ENCODE measurements at regions not wholly inside any gene's neighbourhood (a gene's known extent, or its start where the extent isn't known, plus 50 kb on each side); places are given as distances from the start of the nearest gene placed in this dataset.

DNA sequence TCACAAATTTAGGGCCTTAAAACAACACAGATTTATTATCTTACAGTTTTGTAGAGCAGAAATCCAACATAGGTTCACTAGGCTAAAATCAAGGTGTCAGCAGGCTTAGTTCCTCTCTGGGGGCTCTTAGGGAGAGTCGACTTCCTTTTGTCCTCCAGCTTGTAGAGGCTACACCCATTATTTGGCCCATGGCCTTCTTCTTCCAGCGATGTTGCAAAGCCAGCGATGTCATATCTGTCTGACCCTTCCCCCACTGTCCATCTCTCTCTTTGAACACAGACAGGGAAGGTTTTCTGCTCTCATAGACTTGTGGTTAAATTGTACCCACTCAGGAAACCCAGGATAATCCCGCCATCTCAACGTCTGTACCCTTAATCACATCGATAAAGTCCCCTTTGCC lies 60.3 kb upstream of the SHB start:
- TF ChIP-seq, protein P1, sequence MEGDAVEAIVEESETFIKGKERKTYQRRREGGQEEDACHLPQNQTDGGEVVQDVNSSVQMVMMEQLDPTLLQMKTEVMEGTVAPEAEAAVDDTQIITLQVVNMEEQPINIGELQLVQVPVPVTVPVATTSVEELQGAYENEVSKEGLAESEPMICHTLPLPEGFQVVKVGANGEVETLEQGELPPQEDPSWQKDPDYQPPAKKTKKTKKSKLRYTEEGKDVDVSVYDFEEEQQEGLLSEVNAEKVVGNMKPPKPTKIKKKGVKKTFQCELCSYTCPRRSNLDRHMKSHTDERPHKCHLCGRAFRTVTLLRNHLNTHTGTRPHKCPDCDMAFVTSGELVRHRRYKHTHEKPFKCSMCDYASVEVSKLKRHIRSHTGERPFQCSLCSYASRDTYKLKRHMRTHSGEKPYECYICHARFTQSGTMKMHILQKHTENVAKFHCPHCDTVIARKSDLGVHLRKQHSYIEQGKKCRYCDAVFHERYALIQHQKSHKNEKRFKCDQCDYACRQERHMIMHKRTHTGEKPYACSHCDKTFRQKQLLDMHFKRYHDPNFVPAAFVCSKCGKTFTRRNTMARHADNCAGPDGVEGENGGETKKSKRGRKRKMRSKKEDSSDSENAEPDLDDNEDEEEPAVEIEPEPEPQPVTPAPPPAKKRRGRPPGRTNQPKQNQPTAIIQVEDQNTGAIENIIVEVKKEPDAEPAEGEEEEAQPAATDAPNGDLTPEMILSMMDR (IDR thresholded peaks at IDR 0.05), result no peak
- TF ChIP-seq, protein P2, sequence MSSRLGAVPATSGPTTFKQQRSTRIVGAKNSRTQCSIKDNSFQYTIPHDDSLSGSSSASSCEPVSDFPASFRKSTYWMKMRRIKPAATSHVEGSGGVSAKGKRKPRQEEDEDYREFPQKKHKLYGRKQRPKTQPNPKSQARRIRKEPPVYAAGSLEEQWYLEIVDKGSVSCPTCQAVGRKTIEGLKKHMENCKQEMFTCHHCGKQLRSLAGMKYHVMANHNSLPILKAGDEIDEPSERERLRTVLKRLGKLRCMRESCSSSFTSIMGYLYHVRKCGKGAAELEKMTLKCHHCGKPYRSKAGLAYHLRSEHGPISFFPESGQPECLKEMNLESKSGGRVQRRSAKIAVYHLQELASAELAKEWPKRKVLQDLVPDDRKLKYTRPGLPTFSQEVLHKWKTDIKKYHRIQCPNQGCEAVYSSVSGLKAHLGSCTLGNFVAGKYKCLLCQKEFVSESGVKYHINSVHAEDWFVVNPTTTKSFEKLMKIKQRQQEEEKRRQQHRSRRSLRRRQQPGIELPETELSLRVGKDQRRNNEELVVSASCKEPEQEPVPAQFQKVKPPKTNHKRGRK (CRISPR knock-in tag; IDR thresholded peaks at IDR 0.05; ENCODE audit: borderline replicate concordance), result no peak
- TF ChIP-seq, protein P3, sequence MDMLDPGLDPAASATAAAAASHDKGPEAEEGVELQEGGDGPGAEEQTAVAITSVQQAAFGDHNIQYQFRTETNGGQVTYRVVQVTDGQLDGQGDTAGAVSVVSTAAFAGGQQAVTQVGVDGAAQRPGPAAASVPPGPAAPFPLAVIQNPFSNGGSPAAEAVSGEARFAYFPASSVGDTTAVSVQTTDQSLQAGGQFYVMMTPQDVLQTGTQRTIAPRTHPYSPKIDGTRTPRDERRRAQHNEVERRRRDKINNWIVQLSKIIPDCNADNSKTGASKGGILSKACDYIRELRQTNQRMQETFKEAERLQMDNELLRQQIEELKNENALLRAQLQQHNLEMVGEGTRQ (CRISPR knock-in tag; IDR thresholded peaks at IDR 0.05), result no peak

Data from WTC11 (cell line).